ENCODE measurements at regions not wholly inside any gene's neighbourhood (a gene's known extent, or its start where the extent isn't known, plus 50 kb on each side); places are given as distances from the start of the nearest gene placed in this dataset.

DNA sequence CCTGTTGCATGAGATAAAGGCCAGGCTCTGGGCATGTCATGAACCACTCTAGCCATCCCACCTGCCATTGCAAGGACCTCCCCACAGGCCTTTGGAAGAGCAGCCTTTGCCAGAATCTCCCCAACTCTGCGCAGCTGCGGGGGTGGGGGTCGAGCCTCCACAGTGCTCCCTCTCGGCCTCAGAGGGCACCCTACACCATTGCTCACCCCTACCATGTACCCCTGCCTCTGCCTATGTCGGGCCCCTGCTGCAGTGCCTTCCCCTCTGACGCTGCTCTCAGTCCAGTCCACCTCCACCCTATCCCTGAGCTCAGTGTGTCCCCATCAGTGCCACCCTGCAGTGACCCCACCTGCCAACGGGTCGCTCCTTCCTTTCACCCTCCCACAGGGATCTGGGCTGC, 679.7 kb upstream of the RAB6C start:
- DNase-seq = no peak
- ATAC-seq (ENCODE audit: poor library complexity) = no peak
- intact Hi-C loops (cut with DNase I) = no loop called here

DNA sequence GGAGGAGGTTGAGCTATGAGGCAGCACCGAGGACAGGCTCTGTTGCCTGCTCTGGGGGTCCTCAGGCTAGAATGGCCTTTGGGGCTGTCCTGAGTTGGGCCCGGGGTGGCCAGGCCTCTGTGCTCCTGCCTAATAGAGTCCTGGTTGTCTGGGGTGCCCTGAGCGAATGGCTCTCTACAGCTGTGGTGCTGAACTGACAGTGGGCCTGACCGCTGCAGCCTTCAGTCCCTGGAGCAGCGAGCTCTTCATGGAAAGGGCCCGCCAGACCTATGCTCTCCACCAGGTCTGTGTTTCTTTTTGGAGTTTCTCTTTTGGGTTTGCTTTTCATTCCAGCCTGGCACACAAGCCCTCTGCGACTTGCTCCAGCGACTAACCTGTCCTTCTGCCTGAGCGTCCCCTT, 679.0 kb upstream of the RAB6C start:
- ATAC-seq (ENCODE audit: poor library complexity) (no peak), DNase-seq (no peak)
- intact Hi-C loops (cut with DNase I) = no loop called here

DNA sequence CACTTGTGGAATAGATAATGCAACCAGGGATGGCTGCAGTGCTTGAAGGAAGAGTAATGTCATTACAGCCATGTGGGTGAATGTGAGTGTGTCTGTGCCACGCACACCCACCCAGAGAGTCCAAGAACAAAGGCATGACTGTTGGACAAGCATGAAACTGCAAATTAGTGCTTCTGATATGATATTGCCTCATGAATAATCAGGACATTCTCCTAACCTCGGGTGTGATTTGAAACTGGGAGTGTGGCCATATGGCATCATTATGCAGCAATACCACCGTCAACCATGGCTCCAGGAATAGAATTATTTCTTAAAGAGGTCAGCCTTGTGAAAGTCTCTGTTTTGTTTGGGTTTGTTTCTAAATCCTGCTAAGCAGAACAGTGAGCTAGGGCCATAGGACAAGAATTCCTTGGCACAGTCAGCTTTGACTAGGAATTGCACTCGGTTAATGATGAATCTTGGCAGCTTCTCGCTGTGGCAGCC, 678.0 kb upstream of the RAB6C start:
- no peak for DNase-seq
- peak; percentile 86 for ATAC-seq (ENCODE audit: poor library complexity)
- intact Hi-C loops (cut with DNase I) = no loop called here

DNA sequence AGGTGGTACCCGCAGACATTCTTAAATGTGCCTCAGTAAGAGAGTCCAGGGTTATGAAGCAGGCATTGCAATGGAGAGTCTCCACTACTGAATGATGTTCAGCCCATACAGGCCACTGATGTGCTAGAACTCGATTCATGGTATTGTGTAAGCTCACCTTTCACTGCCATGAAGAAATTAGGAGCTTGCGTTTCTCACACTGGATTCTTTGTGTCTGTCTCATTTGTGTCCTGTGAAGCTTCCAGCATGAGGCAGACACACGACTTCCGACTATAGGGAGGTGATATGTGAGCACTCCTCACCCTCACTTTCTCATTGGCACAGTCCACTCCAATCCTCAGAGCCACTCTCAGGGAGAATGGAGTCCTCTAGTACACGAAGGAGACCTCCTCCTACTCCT, 677.4 kb upstream of the RAB6C start:
- peak; percentile 42 for ATAC-seq (ENCODE audit: poor library complexity)
- DNase-seq = no peak
- intact Hi-C loops (cut with DNase I) = no loop called here

DNA sequence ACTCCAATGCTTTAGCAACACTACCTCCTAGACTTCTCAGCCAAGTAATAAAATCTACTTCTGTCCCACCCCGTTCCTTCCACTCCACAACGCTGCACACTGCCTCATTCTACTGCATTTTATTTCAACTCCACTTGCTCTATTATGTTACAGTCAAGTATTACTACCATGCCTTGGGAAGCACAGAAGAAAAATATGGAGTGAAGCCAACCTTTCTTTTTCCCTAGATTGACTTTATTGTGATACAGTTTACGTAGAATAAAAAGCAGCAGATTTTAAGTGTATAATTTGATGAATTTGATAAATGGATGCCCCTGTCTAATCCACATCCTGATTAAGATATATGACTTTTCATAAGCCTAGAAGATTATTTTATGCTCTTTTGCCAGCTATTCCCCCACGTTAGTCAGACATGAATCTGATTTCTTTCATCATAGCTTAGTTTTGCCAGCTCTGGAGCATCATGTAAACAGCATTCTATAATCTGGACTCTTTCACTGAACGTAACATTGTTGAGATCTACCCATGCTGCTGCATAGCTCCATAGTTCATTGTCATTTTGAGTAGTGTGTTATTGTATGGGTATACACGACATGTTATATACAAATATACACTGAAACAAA, 676.8 kb upstream of the RAB6C start:
- DNase-seq (no peak), ATAC-seq (ENCODE audit: poor library complexity) (no peak)
- intact Hi-C loops (cut with DNase I) = no loop called here

DNA sequence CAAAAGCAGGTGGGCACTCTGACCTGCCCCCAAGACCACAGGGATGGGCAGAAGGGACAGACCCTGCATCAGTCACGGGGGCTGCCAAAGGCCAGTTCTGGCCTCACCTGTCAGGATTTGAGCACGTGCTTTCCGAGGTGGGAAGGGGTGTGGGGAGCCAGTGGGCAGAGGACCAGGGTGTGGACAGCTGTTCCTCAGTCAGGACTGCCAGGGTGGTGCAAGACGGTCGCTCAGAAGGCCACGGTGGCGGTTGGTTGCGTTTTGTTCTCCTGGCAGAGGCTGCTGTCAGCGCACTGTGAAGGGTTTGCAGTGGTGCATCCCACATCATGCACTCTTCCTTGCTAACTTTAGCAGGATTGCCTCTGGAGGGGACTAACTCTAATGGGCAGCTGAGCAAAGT, 665.3 kb upstream of the RAB6C start:
- DNase-seq (no peak), ATAC-seq (ENCODE audit: poor library complexity) (no peak)
- intact Hi-C loops (cut with DNase I) = no loop called here

DNA sequence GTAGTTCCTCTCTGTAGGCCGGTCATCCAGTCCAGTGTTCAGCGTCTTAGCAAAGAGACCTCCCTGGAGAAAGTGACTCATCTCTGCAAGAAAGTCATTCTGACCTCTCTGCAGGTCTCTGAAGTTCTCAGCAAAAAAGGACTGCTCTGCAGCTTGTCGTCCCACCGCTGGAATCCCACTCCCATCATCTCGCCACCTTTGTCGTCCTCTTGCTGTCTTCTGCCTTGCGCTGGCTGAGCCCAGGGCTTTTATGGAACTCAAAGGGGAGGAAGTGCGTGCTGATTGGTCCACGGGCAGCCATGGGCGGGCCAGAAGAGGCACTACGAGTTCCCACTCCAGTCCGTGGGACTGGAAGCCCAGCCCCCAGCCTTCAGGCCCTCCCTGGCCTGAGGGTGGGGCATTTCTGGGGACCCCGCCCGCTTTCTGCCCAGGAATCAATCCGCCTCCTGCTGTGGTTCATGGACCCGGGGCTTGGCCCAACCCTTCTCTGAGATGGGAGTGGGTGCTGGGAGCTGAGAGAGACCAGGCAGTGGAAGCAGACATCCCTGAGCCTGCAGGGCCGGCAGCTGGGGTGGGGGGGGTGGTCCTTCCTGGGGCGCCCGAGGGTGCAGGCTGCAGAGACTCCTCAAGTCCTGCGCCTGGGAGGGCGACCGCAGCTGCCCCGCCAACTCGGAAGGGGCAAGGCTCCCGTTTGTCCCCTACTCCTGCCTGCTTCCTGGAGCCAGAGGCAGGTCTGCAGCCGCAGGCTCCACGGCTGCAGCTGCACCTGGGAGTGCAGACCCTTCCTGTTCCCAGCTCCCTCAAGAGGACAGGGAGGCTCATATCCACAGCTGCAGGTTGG, 660.7 kb upstream of the RAB6C start:
- no peak for ATAC-seq (ENCODE audit: poor library complexity)
- DNase-seq = no peak
- intact Hi-C loops (cut with DNase I) = no loop called here

DNA sequence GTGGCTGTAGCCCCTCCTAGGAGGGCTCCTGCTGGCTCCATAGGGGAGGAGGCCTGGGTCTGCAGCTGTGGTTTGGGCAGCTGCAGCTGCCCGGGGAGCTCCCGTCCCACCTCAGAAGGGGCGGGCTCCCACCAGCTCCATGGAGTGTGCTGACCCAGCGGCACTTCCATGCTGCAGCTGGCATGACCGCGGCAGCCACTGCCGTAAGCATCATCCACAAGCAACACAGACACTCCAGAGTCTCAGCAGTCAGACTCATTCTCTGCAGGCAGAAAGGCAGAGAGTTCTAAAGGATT, 660.1 kb upstream of the RAB6C start:
- intact Hi-C loops (cut with DNase I) = no loop called here
- ATAC-seq (ENCODE audit: poor library complexity) (no peak), DNase-seq (no peak)

DNA sequence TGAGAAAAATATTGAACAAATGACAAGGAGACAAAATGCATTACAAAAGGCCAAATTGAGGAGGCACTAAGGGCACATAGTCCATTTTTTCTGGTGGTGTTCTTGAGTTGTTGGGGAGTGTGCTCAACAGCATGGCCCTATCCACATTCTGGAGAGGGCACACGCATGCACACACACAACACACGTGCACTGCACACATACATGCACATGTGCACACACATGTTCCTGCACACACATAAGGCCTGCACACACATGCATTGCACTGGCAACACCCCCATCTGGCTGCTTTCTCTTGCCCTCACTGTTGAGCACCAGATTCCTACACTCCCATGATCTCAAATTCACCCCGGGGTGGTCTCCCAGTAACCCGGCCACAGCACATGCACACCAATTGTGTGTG, 659.2 kb upstream of the RAB6C start:
- intact Hi-C loops (cut with DNase I) = no loop called here
- ATAC-seq (ENCODE audit: poor library complexity) (no peak), DNase-seq (no peak)

DNA sequence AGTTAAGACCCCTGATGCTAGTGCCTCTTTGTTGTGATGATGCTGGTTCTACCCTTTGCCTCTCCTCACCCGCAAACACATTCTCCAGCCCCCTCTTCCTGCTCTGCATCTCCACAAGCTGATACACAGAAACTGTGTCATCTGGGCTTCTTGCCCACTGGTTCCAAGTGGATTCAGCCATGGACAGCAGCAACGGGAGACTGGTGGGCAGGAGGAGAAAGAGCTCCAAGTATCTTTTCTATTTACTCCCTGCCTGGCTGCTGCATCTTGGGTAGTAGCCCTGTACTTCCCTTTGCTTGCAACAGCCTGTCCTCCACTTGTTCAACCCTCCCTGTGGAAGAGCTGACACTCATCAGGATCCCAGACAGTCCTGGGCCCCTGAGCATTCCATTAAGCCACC, 655.1 kb upstream of the RAB6C start:
- intact Hi-C loops (cut with DNase I) = no loop called here
- ATAC-seq (ENCODE audit: poor library complexity) (no peak), DNase-seq (no peak)

DNA sequence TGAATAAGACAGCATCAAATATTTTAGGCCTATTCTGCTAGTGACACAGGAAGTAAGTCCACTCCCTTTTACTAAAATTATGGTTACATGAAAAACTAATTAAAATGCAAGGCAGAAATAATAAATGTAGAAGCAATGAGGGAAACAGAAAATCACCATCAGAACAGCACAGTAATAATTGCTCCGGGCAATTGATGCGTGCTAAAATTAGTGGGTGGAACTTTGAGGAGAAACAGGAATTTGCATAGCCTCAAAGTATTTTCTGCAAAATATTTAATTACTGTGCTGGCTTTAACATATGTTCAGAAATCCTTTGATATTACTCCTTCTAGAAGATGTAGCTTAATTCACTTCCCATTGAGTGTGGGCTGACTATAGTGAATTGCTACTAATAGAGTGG, 654.3 kb upstream of the RAB6C start:
- no peak for ATAC-seq (ENCODE audit: poor library complexity)
- no peak for DNase-seq
- intact Hi-C loops (cut with DNase I) = no loop called here

DNA sequence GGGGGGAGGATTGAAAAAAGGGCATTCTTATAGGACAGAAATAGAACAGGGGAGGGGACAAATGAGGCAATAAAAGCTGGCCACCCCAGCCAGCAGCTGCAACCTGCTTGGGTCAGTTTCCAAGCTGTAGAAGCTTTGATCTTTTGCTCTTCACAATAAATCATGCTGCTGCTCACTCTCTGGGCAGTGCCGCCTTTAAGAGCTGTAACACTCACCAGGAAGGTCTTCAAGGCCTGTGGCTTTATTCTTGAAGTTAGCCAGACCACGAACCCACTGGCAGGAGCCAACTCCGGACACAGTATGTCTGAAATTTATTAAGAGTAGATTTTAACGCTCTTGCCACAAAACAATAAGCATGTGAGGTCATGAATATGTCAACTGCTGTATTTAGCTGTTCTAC, 649.9 kb upstream of the RAB6C start:
- intact Hi-C loops (cut with DNase I) = no loop called here

DNA sequence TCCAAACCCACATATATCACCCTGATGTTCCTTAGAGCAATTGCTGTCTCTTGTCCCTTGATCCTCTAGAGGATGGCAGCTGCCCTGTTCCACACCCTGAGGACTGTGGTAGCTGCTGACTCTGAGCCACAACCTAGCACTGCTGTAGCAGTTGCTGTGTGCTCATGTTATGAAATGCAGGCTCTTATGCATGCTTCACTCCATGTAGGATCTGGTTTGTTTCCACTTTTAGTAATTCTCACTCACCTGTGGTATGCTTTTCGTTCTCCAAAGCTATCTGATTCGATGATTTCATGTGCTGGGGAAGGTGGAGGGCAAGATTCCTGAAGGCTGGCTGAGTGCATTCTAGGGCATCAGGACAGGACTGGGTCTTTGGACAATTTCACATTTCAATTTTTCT, 649.0 kb upstream of the RAB6C start:
- intact Hi-C loops (cut with DNase I) = no loop called here
- ATAC-seq (ENCODE audit: poor library complexity) = no peak
- DNase-seq = no peak

More for the DNA sequence above, 649.9 kb upstream of the RAB6C start:
- DNase-seq = no peak
- ATAC-seq (ENCODE audit: poor library complexity) = no peak

DNA sequence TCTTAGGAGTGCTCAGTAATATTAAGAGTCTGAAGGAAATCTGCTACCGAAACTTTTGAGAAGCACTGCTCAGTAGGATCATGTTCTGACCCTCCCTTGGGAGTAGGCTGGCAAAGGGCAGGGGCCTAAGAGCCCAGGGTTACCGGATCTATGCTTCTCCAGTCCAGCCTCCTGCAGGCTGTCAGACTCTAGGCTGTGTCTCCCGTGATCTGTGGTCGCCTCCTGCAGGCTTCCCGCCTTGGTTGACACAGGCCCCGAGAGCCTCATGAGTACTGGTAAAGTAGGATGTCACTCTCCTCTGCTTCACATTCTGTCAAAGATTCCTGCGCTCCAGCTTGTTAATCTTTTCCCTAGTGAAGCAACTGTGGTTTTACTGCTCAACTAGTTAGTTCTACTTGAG, 647.8 kb upstream of the RAB6C start:
- DNase-seq (no peak), ATAC-seq (ENCODE audit: poor library complexity) (no peak)
- intact Hi-C loops (cut with DNase I) = no loop called here

DNA sequence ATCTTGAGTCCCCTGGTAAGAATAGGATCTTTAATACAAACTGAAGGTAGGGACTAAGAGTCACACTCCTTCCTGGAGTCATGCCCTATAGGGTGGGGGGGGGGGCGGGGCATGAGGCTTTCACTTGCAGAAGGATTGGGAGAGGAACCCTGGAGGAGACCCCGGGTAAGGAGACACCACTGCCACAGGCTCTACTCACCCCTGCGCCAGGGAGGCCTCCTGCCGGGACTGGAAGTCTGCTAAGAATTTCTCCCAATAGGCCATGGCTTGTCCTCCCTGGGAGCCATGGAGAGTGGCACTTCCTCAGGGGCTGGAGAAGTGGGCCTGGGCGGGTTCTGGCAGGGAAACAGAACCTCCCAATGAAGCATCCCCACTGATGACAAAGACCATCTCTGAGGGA, 645.3 kb upstream of the RAB6C start:
- ATAC-seq (ENCODE audit: poor library complexity) (peak; percentile 21), DNase-seq (no peak)
- intact Hi-C loops (cut with DNase I) = no loop called here

DNA sequence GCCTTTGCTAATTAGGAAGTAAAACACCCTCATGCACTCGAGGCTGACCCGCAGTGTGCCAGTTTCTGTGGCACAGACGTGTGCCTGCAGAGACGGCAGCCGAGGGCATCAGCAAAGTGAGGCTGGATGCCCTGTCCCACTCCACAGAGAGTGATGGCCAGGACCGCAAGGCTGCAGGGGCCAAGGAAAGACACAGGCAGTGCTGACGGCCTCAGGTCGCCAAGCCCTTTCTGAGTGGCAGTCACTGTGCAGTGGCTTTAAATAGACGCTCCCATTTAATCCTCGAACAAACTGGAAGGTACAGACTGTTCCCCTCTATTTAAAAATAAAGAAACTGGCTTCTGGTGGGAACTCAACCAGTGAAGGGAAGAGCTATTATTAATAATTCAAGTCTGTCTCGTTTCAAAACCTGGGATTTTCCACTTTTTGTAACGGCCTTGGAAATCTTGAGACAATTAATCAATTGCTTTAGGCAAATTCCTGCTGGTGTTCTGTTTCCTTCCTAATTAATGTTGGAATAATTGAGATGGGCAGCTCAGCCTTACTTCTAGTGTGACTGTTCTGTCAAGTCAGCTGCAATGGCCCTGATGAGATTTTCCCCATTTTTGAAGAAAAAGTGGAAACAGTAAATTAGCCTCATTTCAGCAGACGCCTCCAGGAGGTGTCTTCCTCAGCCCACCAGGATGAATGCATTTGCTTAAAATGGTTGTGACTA, 644.6 kb upstream of the RAB6C start:
- peak; percentile 69 for DNase-seq
- ATAC-seq (ENCODE audit: poor library complexity) = peak; percentile 98
- intact Hi-C loops (cut with DNase I) = no loop called here

DNA sequence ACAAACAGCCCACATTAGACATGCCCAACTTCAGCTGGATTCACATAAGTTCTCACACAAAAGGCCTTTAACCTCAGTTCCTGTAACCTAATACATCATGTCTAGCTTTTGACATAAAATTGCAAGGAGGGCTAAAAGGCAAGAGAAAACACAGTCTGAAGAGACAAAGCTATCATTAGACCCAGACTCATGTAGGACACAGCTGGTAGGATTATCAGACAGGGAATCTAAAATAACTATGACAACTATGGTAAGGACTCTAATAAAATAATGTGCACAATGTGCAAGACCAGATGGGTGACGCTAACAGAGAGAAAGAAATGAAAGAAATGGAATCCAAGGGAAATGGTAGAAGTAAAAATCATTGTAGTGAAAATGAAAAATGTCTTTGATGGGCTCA, 643.2 kb upstream of the RAB6C start:
- intact Hi-C loops (cut with DNase I) = no loop called here
- no peak for ATAC-seq (ENCODE audit: poor library complexity)
- no peak for DNase-seq

DNA sequence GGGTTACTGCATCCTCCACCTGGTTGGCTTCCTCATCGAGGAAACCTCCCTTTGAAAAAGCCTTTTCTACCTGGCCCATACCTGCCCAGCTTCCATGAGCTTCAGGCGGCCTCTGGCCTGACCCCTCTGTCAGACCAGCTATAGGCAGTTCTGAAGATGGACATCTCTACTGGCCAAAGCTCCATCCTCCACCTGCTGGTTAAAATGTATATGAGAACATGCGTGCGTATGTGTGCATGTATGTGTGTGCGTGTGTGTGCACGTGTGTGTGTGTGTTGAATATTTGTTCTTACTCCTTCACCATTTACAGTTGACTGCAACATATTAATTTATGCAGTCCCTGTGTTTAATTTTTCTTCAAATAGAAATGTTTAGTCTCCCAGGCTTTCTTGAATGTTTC, 642.4 kb upstream of the RAB6C start:
- DNase-seq = no peak
- intact Hi-C loops (cut with DNase I) = no loop called here
- no peak for ATAC-seq (ENCODE audit: poor library complexity)

DNA sequence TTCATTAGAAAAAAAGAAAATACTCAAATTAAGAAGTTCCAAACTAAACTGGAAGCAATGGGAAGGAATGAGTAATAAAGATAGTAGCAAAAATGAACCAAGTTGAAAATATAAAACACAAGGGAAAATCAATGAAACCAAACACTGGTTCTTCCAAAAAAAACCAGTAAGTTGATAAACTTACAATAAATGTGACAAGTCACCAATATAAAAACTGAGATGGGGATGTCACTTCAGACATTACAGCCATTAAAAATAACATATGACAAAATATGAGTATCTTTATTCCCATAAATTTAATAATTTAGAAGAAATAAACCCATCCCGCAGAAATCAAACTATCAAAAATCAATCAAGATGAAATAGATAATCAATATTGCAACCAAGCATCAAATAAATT, 633.9 kb upstream of the RAB6C start:
- intact Hi-C loops (cut with DNase I) = no loop called here
- ATAC-seq (ENCODE audit: poor library complexity) = no peak
- no peak for DNase-seq
